ENCODE measurements at regions not wholly inside any gene's neighbourhood (a gene's known extent, or its start where the extent isn't known, plus 50 kb on each side); places are given as distances from the start of the nearest gene placed in this dataset.

- Mint-ChIP-seq H3K36me3 (ENCODE audit: low read depth) (no peaks in the 10 kb centered on the region), H3K27ac (no peak overlapping the region), H3K4me1 (ENCODE audit: low read depth) (no peaks in the 10 kb centered on the region), H3K9me3 (no peaks in the 10 kb centered on the region), H3K27me3 (peaks cover 8% of the 10 kb centered on the region), H3K4me3 (no peak overlapping the region)
Observed at GRCh38 chr7:131657881-131658280, 101.5 kb upstream of the PODXL start.

- Mint-ChIP-seq H3K36me3 (ENCODE audit: low read depth) (no peaks in the 10 kb centered on the region), H3K4me3 (no peak overlapping the region), H3K27ac (no peak overlapping the region), H3K9me3 (no peaks in the 10 kb centered on the region), H3K4me1 (ENCODE audit: low read depth) (no peaks in the 10 kb centered on the region), H3K27me3 (peaks cover 8% of the 10 kb centered on the region)
Observed at GRCh38 chr7:131656980-131657723, 100.7 kb upstream of the PODXL start.

GRCh38 chr7:131655866-131656265 is 99.4 kb upstream of the PODXL start:
- H3K4me3 Mint-ChIP-seq, result no peak overlapping the region
- no peaks in the 10 kb centered on the region for H3K4me1 Mint-ChIP-seq (ENCODE audit: low read depth)
- H3K9me3 Mint-ChIP-seq, result no peaks in the 10 kb centered on the region
- H3K27me3 Mint-ChIP-seq, result peaks cover 8% of the 10 kb centered on the region
- H3K27ac Mint-ChIP-seq, result no peak overlapping the region
- no peaks in the 10 kb centered on the region for H3K36me3 Mint-ChIP-seq (ENCODE audit: low read depth)

- Mint-ChIP-seq H3K4me1 (ENCODE audit: low read depth) (no peaks in the 10 kb centered on the region), H3K9me3 (no peaks in the 10 kb centered on the region), H3K27ac (no peak overlapping the region), H3K4me3 (no peak overlapping the region), H3K27me3 (peaks cover 8% of the 10 kb centered on the region), H3K36me3 (ENCODE audit: low read depth) (no peaks in the 10 kb centered on the region)
Observed at GRCh38 chr7:131655447-131655846, 99.0 kb upstream of the PODXL start.

GRCh38 chr7:131654668-131655326 is 98.4 kb upstream of the PODXL start:
- Mint-ChIP-seq H3K4me1 (ENCODE audit: low read depth) (no peaks in the 10 kb centered on the region), H3K36me3 (ENCODE audit: low read depth) (no peaks in the 10 kb centered on the region), H3K27me3 (peaks cover 8% of the 10 kb centered on the region), H3K4me3 (no peak overlapping the region), H3K9me3 (no peaks in the 10 kb centered on the region), H3K27ac (peak overlapping the region; percentile 39)

- Mint-ChIP-seq H3K27me3 (peaks cover 8% of the 10 kb centered on the region), H3K9me3 (no peaks in the 10 kb centered on the region), H3K4me3 (no peak overlapping the region), H3K4me1 (ENCODE audit: low read depth) (no peaks in the 10 kb centered on the region), H3K27ac (peak overlapping the region; percentile 39), H3K36me3 (ENCODE audit: low read depth) (no peaks in the 10 kb centered on the region)
Observed at GRCh38 chr7:131654249-131654558, 97.8 kb upstream of the PODXL start.

- Mint-ChIP-seq H3K9me3 (no peaks in the 10 kb centered on the region), H3K4me3 (no peak overlapping the region), H3K4me1 (ENCODE audit: low read depth) (no peaks in the 10 kb centered on the region), H3K27ac (no peak overlapping the region), H3K27me3 (peaks cover 8% of the 10 kb centered on the region), H3K36me3 (ENCODE audit: low read depth) (no peaks in the 10 kb centered on the region)
Observed at GRCh38 chr7:131653418-131654248, 97.2 kb upstream of the PODXL start.

GRCh38 chr7:131652934-131653333 is 96.5 kb upstream of the PODXL start:
- Mint-ChIP-seq H3K4me1 (ENCODE audit: low read depth) (no peaks in the 10 kb centered on the region), H3K27me3 (peaks cover 8% of the 10 kb centered on the region), H3K9me3 (no peaks in the 10 kb centered on the region), H3K4me3 (no peak overlapping the region), H3K36me3 (ENCODE audit: low read depth) (no peaks in the 10 kb centered on the region), H3K27ac (no peak overlapping the region)

GRCh38 chr7:131652194-131652593 is 95.8 kb upstream of the PODXL start:
- peaks cover 8% of the 10 kb centered on the region for H3K27me3 Mint-ChIP-seq
- no peaks in the 10 kb centered on the region for H3K4me1 Mint-ChIP-seq (ENCODE audit: low read depth)
- no peak overlapping the region for H3K27ac Mint-ChIP-seq
- no peaks in the 10 kb centered on the region for H3K36me3 Mint-ChIP-seq (ENCODE audit: low read depth)
- no peaks in the 10 kb centered on the region for H3K9me3 Mint-ChIP-seq
- no peak overlapping the region for H3K4me3 Mint-ChIP-seq

- Mint-ChIP-seq H3K4me3 (no peak overlapping the region), H3K4me1 (ENCODE audit: low read depth) (no peaks in the 10 kb centered on the region), H3K27me3 (peaks cover 8% of the 10 kb centered on the region), H3K36me3 (ENCODE audit: low read depth) (no peaks in the 10 kb centered on the region), H3K9me3 (no peaks in the 10 kb centered on the region), H3K27ac (no peak overlapping the region)
Observed at GRCh38 chr7:131649879-131650278, 93.5 kb upstream of the PODXL start.

GRCh38 chr7:131649003-131649541 is 92.6 kb upstream of the PODXL start:
- Mint-ChIP-seq H3K27ac (no peak overlapping the region), H3K9me3 (no peaks in the 10 kb centered on the region), H3K27me3 (peaks cover 4% of the 10 kb centered on the region), H3K36me3 (ENCODE audit: low read depth) (no peaks in the 10 kb centered on the region), H3K4me1 (ENCODE audit: low read depth) (no peaks in the 10 kb centered on the region), H3K4me3 (no peak overlapping the region)

GRCh38 chr7:131648491-131648890 is 92.1 kb upstream of the PODXL start:
- H3K27me3 Mint-ChIP-seq, result no peaks in the 10 kb centered on the region
- no peaks in the 10 kb centered on the region for H3K9me3 Mint-ChIP-seq
- no peak overlapping the region for H3K27ac Mint-ChIP-seq
- no peak overlapping the region for H3K4me3 Mint-ChIP-seq
- H3K4me1 Mint-ChIP-seq (ENCODE audit: low read depth), result no peaks in the 10 kb centered on the region
- no peaks in the 10 kb centered on the region for H3K36me3 Mint-ChIP-seq (ENCODE audit: low read depth)

GRCh38 chr7:131646203-131646602 is 89.8 kb upstream of the PODXL start:
- H3K27ac Mint-ChIP-seq, result no peak overlapping the region
- no peaks in the 10 kb centered on the region for H3K27me3 Mint-ChIP-seq
- H3K36me3 Mint-ChIP-seq (ENCODE audit: low read depth), result no peaks in the 10 kb centered on the region
- no peaks in the 10 kb centered on the region for H3K4me1 Mint-ChIP-seq (ENCODE audit: low read depth)
- H3K9me3 Mint-ChIP-seq, result no peaks in the 10 kb centered on the region
- H3K4me3 Mint-ChIP-seq, result no peak overlapping the region

- no peak overlapping the region for H3K27ac Mint-ChIP-seq
- H3K27me3 Mint-ChIP-seq, result no peaks in the 10 kb centered on the region
- no peaks in the 10 kb centered on the region for H3K9me3 Mint-ChIP-seq
- no peaks in the 10 kb centered on the region for H3K36me3 Mint-ChIP-seq (ENCODE audit: low read depth)
- H3K4me1 Mint-ChIP-seq (ENCODE audit: low read depth), result no peaks in the 10 kb centered on the region
- H3K4me3 Mint-ChIP-seq, result no peak overlapping the region
Observed at GRCh38 chr7:131642429-131642828, 86.0 kb upstream of the PODXL start.

GRCh38 chr7:131640686-131641085 is 84.3 kb upstream of the PODXL start:
- Mint-ChIP-seq H3K4me1 (ENCODE audit: low read depth) (no peaks in the 10 kb centered on the region), H3K36me3 (ENCODE audit: low read depth) (no peaks in the 10 kb centered on the region), H3K4me3 (no peak overlapping the region), H3K9me3 (no peaks in the 10 kb centered on the region), H3K27me3 (no peaks in the 10 kb centered on the region), H3K27ac (no peak overlapping the region)
